ENCODE measurements at regions not wholly inside any gene's neighbourhood (a gene's known extent, or its start where the extent isn't known, plus 50 kb on each side); places are given as distances from the start of the nearest gene placed in this dataset.
A peak's percentile ranks its signal among the peaks of the same experiment; 100 is the strongest.

DNA sequence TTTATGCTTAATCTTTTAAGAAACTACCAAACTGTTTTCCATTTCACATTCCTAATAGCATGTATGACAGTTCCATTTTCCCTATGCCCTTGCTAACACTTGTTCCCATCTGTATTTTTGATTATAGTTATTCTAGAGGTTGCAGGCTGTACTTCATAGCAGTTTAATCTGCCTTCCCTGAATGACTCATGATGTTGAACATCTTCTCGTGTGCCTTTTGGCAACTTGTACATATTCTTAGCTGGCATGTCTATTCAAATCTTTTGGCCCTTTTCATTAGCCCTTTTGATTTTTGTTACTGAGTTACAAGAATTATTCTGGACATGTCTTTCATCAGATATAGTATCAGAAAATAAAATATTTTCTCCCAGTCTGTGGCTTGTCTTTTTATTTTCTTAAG, 320.3 kb downstream of the DIRAS2 start:
- Histone ChIP-seq H3K27ac (no peak overlapping the region), H3K27me3 (peaks cover 12% of the 10 kb centered on the region), H3K4me3 (ENCODE audit: low read depth in 1 of 2, low read length in 1 of 2) (no peak overlapping the region), H3K9me3 (no peaks in the 10 kb centered on the region), H3K4me1 (ENCODE audit: control insufficient read depth in 1 of 2, insufficient read depth in 1 of 2, low read depth in 1 of 2, low read length in 1 of 2) (no peaks in the 10 kb centered on the region), H3K36me3 (no peaks in the 10 kb centered on the region)
- TF ChIP-seq, protein P1, sequence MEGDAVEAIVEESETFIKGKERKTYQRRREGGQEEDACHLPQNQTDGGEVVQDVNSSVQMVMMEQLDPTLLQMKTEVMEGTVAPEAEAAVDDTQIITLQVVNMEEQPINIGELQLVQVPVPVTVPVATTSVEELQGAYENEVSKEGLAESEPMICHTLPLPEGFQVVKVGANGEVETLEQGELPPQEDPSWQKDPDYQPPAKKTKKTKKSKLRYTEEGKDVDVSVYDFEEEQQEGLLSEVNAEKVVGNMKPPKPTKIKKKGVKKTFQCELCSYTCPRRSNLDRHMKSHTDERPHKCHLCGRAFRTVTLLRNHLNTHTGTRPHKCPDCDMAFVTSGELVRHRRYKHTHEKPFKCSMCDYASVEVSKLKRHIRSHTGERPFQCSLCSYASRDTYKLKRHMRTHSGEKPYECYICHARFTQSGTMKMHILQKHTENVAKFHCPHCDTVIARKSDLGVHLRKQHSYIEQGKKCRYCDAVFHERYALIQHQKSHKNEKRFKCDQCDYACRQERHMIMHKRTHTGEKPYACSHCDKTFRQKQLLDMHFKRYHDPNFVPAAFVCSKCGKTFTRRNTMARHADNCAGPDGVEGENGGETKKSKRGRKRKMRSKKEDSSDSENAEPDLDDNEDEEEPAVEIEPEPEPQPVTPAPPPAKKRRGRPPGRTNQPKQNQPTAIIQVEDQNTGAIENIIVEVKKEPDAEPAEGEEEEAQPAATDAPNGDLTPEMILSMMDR (IDR thresholded peaks at IDR 0.05): no peak

DNA sequence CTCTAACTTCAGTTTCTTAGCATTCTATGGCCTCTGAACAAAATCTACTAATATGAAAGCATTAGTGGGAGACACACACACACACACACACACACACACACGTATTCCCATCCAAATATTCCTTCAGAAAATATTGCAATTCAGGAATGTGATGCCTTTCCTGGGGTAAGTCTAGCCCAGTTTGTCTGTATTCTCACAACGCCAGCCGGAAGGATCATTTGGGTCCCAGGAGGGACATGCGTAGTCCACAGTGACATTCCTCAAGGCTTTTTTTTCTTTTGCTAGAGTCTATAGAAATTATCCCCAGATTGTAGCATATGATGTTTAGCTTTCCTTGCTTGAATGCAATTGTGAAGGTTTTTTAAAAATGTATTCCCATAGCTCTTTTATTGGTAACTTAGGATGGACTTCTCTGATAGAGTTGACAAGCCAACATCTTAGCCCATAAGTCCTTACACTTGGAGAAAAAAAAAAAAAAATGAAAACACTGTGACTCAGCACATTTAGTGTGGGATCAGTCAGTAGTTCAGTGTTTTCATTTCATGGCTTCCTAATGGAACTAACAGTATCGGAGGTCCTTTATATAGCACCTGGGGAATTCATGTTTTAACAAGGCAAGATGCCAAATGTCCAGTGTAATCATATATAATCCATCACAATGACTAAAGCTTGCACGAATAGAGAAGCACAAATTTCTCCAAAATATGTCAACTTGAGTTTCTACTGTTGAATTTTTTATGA, 316.5 kb downstream of the DIRAS2 start:
- H3K36me3 ChIP-seq: no peaks in the 10 kb centered on the region
- H3K9me3 ChIP-seq: no peaks in the 10 kb centered on the region
- no peaks in the 10 kb centered on the region for H3K4me1 ChIP-seq (ENCODE audit: control insufficient read depth in 1 of 2, insufficient read depth in 1 of 2, low read depth in 1 of 2, low read length in 1 of 2)
- TF ChIP-seq, protein P1 (IDR thresholded peaks at IDR 0.05): no peak
- H3K27ac ChIP-seq: no peak overlapping the region
- H3K27me3 ChIP-seq: peaks cover 1% of the 10 kb centered on the region
- H3K4me3 ChIP-seq (ENCODE audit: low read depth in 1 of 2, low read length in 1 of 2): no peak overlapping the region

DNA sequence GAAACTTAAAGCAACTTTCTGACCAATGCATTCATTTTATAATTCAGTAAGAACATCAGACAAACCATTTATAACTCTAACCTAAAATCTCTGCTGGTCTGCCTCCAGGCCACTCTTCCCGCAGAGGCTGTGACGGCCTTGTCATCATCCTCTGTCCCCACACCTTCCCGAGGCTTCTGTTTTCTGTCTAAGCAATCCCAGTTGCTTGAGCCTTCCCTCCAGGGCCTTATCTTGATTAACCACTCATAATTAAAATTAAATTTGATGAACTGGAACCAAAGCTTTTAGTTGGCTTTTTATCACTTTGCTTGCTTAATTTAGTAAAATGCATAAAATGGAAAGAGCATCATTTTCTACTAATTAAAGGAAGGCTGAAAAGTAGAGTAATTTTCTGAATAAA, 312.4 kb downstream of the DIRAS2 start:
- H3K9me3 ChIP-seq: no peaks in the 10 kb centered on the region
- no peaks in the 10 kb centered on the region for H3K36me3 ChIP-seq
- no peak overlapping the region for H3K4me3 ChIP-seq (ENCODE audit: low read depth in 1 of 2, low read length in 1 of 2)
- TF ChIP-seq, protein P1 (IDR thresholded peaks at IDR 0.05): no peak
- H3K27ac ChIP-seq: no peak overlapping the region
- peaks cover 3% of the 10 kb centered on the region for H3K27me3 ChIP-seq
- peaks cover 4 to 7% of the 10 kb centered on the region in 2 experiments for H3K4me1 ChIP-seq (ENCODE audit: control insufficient read depth in 1 of 2, insufficient read depth in 1 of 2, low read depth in 1 of 2, low read length in 1 of 2)

DNA sequence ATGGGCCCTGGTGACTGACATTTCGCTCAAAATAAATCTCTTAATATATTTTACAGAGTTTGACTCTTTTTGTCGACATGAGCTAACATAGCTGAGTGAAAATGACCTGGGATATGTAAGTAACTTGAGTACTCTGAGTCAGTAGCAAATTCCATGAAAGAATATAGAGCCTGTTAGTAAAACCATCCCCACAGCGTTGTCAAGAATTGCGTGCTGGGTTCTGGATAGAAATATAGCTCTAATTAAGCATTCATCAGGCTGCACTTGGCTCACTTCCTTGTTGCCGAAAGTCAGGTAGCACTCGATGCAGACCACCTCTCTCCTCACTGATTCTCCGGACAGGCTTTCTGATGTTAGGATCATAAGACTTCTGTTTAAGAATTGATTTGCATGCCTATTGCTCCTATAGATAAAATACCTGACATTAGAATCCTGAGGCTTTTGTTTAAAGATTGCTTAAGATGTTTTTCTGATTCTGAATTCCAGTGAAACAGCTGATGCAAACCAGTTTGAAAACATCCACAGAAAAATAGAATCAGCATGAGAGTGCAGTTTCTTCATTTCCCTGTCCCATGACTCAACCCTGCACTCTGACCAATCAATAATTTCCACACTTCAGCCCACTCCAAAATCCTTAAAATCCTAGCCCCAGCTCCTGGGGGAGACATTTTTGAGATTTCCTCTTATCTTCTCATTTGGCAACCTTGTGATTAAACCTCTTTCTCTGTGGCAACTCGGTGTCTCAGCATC, 310.6 kb downstream of the DIRAS2 start:
- TF ChIP-seq, protein P1 (IDR thresholded peaks at IDR 0.05): no peak
- Histone ChIP-seq H3K9me3 (no peaks in the 10 kb centered on the region), H3K36me3 (no peaks in the 10 kb centered on the region), H3K4me1 (ENCODE audit: control insufficient read depth in 1 of 2, insufficient read depth in 1 of 2, low read depth in 1 of 2, low read length in 1 of 2) (peaks cover 4 to 7% of the 10 kb centered on the region in 2 experiments), H3K27me3 (peaks cover 8% of the 10 kb centered on the region), H3K4me3 (ENCODE audit: low read depth in 1 of 2, low read length in 1 of 2) (no peak overlapping the region), H3K27ac (peak overlapping the region; percentile 63)

DNA sequence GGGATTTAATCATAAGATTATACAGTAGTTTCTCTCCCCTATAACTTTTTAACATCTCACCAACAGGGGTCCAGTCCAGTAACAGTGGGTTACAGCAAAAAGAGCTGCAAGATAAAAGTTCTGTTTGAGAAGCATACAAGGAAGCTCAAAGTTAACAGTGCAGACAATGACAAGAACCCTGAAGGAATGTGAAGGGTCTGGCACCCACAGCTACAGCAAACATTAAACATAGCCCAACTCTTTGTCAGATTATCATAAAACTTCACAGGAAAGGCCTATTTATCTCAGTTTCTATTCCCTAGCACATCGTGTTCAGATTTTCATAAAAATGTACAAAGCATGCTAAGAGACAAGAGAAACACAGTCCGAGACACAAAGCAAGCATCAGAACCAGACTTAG, 309.4 kb downstream of the DIRAS2 start:
- TF ChIP-seq, protein P1 (IDR thresholded peaks at IDR 0.05): no peak
- Histone ChIP-seq H3K9me3 (no peaks in the 10 kb centered on the region), H3K27me3 (peaks cover 8% of the 10 kb centered on the region), H3K27ac (no peak overlapping the region), H3K4me1 (ENCODE audit: control insufficient read depth in 1 of 2, insufficient read depth in 1 of 2, low read depth in 1 of 2, low read length in 1 of 2) (peaks cover 4 to 7% of the 10 kb centered on the region in 2 experiments), H3K4me3 (ENCODE audit: low read depth in 1 of 2, low read length in 1 of 2) (no peak overlapping the region), H3K36me3 (no peaks in the 10 kb centered on the region)

Measured in neutrophil (primary cell).